ENCODE measurements at regions not wholly inside any gene's neighbourhood (a gene's known extent, or its start where the extent isn't known, plus 50 kb on each side); places are given as distances from the start of the nearest gene placed in this dataset.
"Not testable (repeated sequence)": the region's sequence is repeated elsewhere in the genome, so short reads cannot be mapped to it uniquely, and the experiment has no call there.

GRCh38 chr6:19552076-19552475 lies 285.1 kb upstream of the ID4 start:
- DNase-seq (ENCODE audit: low read depth): no peak

- no peak for DNase-seq (ENCODE audit: low read depth)
Measured at GRCh38 chr6:19552588-19552987, 284.6 kb upstream of the ID4 start.

GRCh38 chr6:19554356-19555225 lies 282.6 kb upstream of the ID4 start:
- no peak for DNase-seq (ENCODE audit: low read depth)

- no peak for DNase-seq (ENCODE audit: low read depth)
Measured at GRCh38 chr6:19557191-19557590, 280.0 kb upstream of the ID4 start.

GRCh38 chr6:19558201-19558600 lies 279.0 kb upstream of the ID4 start:
- DNase-seq (ENCODE audit: low read depth): no peak

GRCh38 chr6:19558934-19559333 lies 278.2 kb upstream of the ID4 start:
- no peak for DNase-seq (ENCODE audit: low read depth)

GRCh38 chr6:19562468-19562867 lies 274.7 kb upstream of the ID4 start:
- no peak for DNase-seq (ENCODE audit: low read depth)

- DNase-seq (ENCODE audit: low read depth): no peak
Measured at GRCh38 chr6:19569563-19569962, 267.6 kb upstream of the ID4 start.

- no peak for DNase-seq (ENCODE audit: low read depth)
Measured at GRCh38 chr6:19571176-19571575, 266.0 kb upstream of the ID4 start.

GRCh38 chr6:19578481-19578880 lies 258.7 kb upstream of the ID4 start:
- no peak for DNase-seq (ENCODE audit: low read depth)

GRCh38 chr6:19584207-19584606 lies 253.0 kb upstream of the ID4 start:
- DNase-seq (ENCODE audit: low read depth): not testable (repeated sequence)

GRCh38 chr6:19587238-19587942 lies 249.8 kb upstream of the ID4 start:
- DNase-seq (ENCODE audit: low read depth): no peak

- DNase-seq (ENCODE audit: low read depth): no peak
Measured at GRCh38 chr6:19590501-19591131, 246.6 kb upstream of the ID4 start.

- no peak for DNase-seq (ENCODE audit: low read depth)
Measured at GRCh38 chr6:19597809-19598320, 239.3 kb upstream of the ID4 start.

GRCh38 chr6:19599796-19600464 lies 237.2 kb upstream of the ID4 start:
- DNase-seq (ENCODE audit: low read depth): no peak

GRCh38 chr6:19602434-19603013 lies 234.6 kb upstream of the ID4 start:
- no peak for DNase-seq (ENCODE audit: low read depth)

GRCh38 chr6:19603721-19604120 lies 233.4 kb upstream of the ID4 start:
- no peak for DNase-seq (ENCODE audit: low read depth)

GRCh38 chr6:19605624-19606023 lies 231.5 kb upstream of the ID4 start:
- no peak for DNase-seq (ENCODE audit: low read depth)

GRCh38 chr6:19608546-19608945 lies 228.6 kb upstream of the ID4 start:
- DNase-seq (ENCODE audit: low read depth): no peak

- DNase-seq (ENCODE audit: low read depth): no peak
Measured at GRCh38 chr6:19609972-19610641, 227.1 kb upstream of the ID4 start.

All from iris pigment epithelial cell (primary cell).